ENCODE measurements at regions not wholly inside any gene's neighbourhood (a gene's known extent, or its start where the extent isn't known, plus 50 kb on each side); places are given as distances from the start of the nearest gene placed in this dataset.

DNA sequence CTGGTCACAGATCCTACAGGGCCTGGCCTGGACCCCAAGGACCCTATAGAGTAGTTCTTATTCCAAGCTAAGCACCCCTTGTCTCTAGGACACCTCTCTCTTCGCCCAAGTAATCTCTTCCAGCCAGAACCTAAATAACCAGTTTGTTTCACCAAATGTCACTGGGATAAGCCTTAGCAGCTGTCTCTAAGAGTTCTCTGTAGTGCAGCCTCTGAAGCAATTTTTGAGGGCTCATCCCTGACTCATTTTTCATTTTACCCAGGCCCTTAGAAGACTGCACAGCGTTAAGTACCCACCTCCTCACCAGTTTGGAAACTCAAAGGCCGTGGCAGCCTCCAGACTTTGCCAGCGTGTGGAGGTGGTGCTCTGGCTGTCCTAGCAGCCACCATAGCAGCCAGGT lies 290.1 kb upstream of the SIX2 start:
- TF ChIP-seq, protein P1, sequence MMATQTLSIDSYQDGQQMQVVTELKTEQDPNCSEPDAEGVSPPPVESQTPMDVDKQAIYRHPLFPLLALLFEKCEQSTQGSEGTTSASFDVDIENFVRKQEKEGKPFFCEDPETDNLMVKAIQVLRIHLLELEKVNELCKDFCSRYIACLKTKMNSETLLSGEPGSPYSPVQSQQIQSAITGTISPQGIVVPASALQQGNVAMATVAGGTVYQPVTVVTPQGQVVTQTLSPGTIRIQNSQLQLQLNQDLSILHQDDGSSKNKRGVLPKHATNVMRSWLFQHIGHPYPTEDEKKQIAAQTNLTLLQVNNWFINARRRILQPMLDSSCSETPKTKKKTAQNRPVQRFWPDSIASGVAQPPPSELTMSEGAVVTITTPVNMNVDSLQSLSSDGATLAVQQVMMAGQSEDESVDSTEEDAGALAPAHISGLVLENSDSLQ (IDR thresholded peaks at IDR 0.05), result no peak
- TF ChIP-seq LEF1 (IDR thresholded peaks at IDR 0.05; ENCODE audit: borderline replicate concordance) (no peak), FOXA1 (IDR thresholded peaks at IDR 0.05) (no peak), SP1 (IDR thresholded peaks at IDR 0.05) (no peak), TARDBP (IDR thresholded peaks at IDR 0.05) (no peak), L3MBTL2 (conservative IDR thresholded peaks at IDR 0.05) (no peak), CTBP1 (IDR thresholded peaks at IDR 0.05; ENCODE audit: borderline replicate concordance) (no peak), FOXK2 (IDR thresholded peaks at IDR 0.05) (no peak), ZNF384 (IDR thresholded peaks at IDR 0.05) (no peak), FOXM1 (IDR thresholded peaks at IDR 0.05; ENCODE audit: borderline replicate concordance) (no peak), SUZ12 (IDR thresholded peaks at IDR 0.05) (no peak), BHLHE40 (IDR thresholded peaks at IDR 0.05; ENCODE audit: borderline replicate concordance) (no peak), ELF4 (IDR thresholded peaks at IDR 0.05) (no peak), HDGF (IDR thresholded peaks at IDR 0.05; ENCODE audit: borderline replicate concordance) (no peak), ARNT (IDR thresholded peaks at IDR 0.05) (no peak), NFRKB (IDR thresholded peaks at IDR 0.05) (no peak)
- CTCF ChIA-PET, result interaction anchor here (0.6 kb wide), 1 partner anchor 344 kb away, joined by 4 read pairs; no protein-coding TSS in a partner anchor
- POLR2A ChIA-PET, result no interaction called here

DNA sequence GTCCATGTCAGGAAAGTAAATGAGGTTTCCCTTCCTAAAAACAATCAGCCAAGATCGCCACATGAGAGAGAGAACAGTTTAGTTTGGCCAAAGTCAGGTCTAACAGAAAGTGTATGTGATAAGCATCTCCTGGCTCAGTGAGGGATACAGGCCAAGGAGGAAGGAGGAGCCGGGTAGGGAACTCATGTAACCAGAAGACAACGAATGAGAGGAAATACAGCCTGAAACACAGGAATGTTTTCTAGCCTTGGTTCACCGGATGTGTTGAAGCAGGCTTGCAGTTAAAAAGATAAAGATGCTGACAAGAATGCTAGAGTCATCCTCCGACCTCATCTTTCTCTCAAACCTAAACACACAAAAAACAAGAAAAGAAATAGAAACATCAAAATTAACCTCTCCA lies 283.9 kb upstream of the SIX2 start:
- POLR2A ChIA-PET, result no interaction called here
- CTCF ChIA-PET, result no interaction called here
- no peak for DNase-seq (ENCODE audit: extremely low spot score)
- TF ChIP-seq ARNT (IDR thresholded peaks at IDR 0.05) (no peak), FOXM1 (IDR thresholded peaks at IDR 0.05; ENCODE audit: borderline replicate concordance) (no peak), ZNF384 (IDR thresholded peaks at IDR 0.05) (no peak), BHLHE40 (IDR thresholded peaks at IDR 0.05; ENCODE audit: borderline replicate concordance) (no peak), SUZ12 (IDR thresholded peaks at IDR 0.05) (no peak)

More for the DNA sequence above, 290.1 kb upstream of the SIX2 start:
- no peak for DNase-seq (ENCODE audit: extremely low spot score)

DNA sequence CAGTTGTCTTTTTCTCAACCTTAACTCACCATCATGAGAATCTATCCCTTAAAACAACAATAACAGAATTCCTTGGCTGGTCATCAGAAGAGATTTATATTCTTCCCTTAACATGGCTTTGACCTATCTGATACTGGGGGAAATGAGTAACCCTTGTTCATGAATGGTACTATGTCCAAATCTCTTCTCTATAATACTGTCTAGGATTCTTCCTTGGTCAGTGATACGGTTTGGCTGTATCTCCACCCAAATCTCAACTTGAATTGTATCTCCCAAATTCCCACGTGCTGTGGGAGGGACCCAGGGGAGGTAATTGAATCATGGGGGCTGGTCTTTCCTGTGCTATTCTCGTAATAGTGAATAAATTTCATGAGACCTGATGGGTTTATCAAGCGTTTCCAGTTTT lies 282.0 kb upstream of the SIX2 start:
- CTCF ChIA-PET, result no interaction called here
- POLR2A ChIA-PET, result no interaction called here
- no peak for TF ChIP-seq SUZ12 (IDR thresholded peaks at IDR 0.05)
- TF ChIP-seq, protein P1 (IDR thresholded peaks at IDR 0.05), result no peak
- no peak for TF ChIP-seq TARDBP (IDR thresholded peaks at IDR 0.05)
- TF ChIP-seq BHLHE40 (IDR thresholded peaks at IDR 0.05; ENCODE audit: borderline replicate concordance), result no peak
- no peak for TF ChIP-seq L3MBTL2 (conservative IDR thresholded peaks at IDR 0.05)
- no peak for DNase-seq (ENCODE audit: extremely low spot score)

DNA sequence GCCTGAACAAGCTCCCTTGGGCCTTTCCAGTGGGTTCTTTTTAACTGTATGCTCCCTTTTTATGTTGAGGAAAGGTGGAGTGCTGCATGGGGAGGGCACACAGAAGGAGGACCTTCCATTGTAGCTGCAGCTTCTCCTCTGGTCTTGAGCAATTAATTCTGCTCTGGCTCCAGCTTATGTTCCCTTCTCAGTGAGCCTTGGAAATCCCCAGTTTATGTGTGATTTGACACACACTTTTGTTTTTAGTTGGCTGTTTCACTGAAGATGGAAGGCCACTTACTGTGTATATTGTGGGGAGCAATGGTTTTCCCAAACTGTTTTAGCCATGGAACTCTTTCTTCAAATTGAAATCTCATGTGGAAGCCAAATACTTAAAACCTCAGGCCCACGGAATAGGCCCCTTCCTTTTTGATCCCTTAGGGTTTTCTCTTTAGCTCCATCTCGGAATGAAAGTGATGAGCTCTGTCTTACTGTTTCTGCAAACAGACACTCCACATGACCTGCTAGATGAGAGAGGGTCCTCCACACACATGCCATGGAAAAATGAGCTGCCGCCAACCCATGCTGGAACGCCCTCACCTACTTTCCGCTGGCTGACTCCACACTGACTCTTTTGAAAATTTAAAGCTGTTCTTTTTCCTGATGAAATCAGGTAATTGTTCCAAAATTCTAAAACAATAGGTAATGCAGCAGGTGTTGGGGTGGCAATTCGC lies 280.9 kb upstream of the SIX2 start:
- ChIA-PET CTCF (no interaction called here), POLR2A (no interaction called here)
- TF ChIP-seq ZNF384 (IDR thresholded peaks at IDR 0.05) (no peak), ARNT (IDR thresholded peaks at IDR 0.05) (no peak), L3MBTL2 (conservative IDR thresholded peaks at IDR 0.05) (no peak), SP1 (IDR thresholded peaks at IDR 0.05) (no peak), FOXA1 (IDR thresholded peaks at IDR 0.05) (no peak), HDGF (IDR thresholded peaks at IDR 0.05; ENCODE audit: borderline replicate concordance) (no peak), LEF1 (IDR thresholded peaks at IDR 0.05; ENCODE audit: borderline replicate concordance) (no peak), CTBP1 (IDR thresholded peaks at IDR 0.05; ENCODE audit: borderline replicate concordance) (no peak), SUZ12 (IDR thresholded peaks at IDR 0.05) (no peak), FOXK2 (IDR thresholded peaks at IDR 0.05) (no peak), TARDBP (IDR thresholded peaks at IDR 0.05) (no peak), NFRKB (IDR thresholded peaks at IDR 0.05) (no peak), FOXM1 (IDR thresholded peaks at IDR 0.05; ENCODE audit: borderline replicate concordance) (no peak), ELF4 (IDR thresholded peaks at IDR 0.05) (no peak), BHLHE40 (IDR thresholded peaks at IDR 0.05; ENCODE audit: borderline replicate concordance) (no peak)
- TF ChIP-seq, protein P1 (IDR thresholded peaks at IDR 0.05), result no peak
- DNase-seq (ENCODE audit: extremely low spot score), result no peak

DNA sequence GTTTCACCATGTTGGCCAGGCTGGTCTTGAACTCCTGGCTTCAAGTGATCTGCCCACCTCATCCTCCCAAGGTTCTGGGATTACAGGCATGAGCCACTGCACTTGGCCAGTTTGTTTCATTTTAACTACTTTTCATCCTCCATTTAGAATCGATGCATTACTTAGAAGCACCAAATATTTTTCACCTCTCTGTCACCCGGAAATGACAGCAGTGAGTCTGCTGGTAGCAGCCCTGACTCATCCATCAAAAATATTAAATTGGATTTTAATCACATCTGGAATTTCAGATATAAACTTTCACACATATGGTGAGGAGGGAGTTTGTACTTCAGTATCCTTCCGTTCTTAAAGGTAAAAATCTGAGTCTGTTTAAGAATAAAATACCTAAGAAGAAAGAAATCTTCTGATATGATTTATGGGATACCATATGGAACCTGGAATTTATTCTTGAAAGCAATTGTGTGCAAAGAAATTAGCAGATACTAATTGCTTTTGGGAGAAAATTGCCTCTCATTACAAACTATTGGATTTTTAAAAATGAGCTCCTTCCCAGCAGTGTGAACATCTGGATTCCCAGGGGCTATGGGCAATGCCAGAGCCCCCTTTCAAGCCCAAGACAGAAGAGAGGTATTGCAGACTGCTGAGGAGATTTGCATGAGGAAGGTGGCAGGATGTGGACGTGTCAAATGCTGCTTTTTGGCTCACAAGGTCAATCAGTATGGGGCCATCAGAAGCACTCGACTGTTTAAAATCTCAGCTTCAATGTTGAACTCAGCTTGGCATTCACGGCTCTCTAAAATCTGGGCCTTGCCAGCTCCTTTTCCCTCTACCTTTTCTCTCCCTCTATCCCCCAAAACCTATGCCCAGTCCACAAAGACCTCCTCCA lies 279.5 kb upstream of the SIX2 start:
- no peak for DNase-seq (ENCODE audit: extremely low spot score)
- TF ChIP-seq ZNF384 (IDR thresholded peaks at IDR 0.05) (no peak), CTBP1 (IDR thresholded peaks at IDR 0.05; ENCODE audit: borderline replicate concordance) (no peak), NFRKB (IDR thresholded peaks at IDR 0.05) (no peak), ELF4 (IDR thresholded peaks at IDR 0.05) (no peak), TARDBP (IDR thresholded peaks at IDR 0.05) (no peak), ARNT (IDR thresholded peaks at IDR 0.05) (no peak)
- ChIA-PET CTCF (no interaction called here), POLR2A (no interaction called here)

DNA sequence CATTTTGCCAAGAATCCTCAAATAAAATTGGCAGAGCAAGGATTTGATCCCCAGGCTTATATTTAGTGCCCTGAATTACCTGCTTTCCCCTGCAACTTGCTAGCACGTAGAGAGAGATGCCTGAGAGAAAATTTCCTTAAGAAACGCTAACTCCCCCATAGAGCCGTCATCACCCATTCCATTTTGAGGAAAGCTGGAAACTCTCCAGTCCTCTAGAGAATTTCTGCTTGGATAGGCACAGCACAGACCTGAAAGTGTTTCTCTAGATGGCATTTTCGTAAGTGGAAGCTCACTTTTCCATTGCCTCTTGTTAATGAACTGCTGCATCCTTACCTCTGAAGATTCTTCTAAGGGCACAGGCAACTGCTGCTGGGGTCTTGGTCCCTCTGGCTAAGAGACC lies 277.8 kb upstream of the SIX2 start:
- TF ChIP-seq LEF1 (IDR thresholded peaks at IDR 0.05; ENCODE audit: borderline replicate concordance) (no peak), BHLHE40 (IDR thresholded peaks at IDR 0.05; ENCODE audit: borderline replicate concordance) (no peak), ZNF384 (IDR thresholded peaks at IDR 0.05) (no peak), SUZ12 (IDR thresholded peaks at IDR 0.05) (no peak), CTBP1 (IDR thresholded peaks at IDR 0.05; ENCODE audit: borderline replicate concordance) (no peak), FOXK2 (IDR thresholded peaks at IDR 0.05) (no peak), HDGF (IDR thresholded peaks at IDR 0.05; ENCODE audit: borderline replicate concordance) (no peak), SP1 (IDR thresholded peaks at IDR 0.05) (no peak), FOXA1 (IDR thresholded peaks at IDR 0.05) (no peak), NFRKB (IDR thresholded peaks at IDR 0.05) (no peak), ELF4 (IDR thresholded peaks at IDR 0.05) (no peak), FOXM1 (IDR thresholded peaks at IDR 0.05; ENCODE audit: borderline replicate concordance) (no peak), ARNT (IDR thresholded peaks at IDR 0.05) (no peak), TARDBP (IDR thresholded peaks at IDR 0.05) (no peak), L3MBTL2 (conservative IDR thresholded peaks at IDR 0.05) (no peak)
- TF ChIP-seq, protein P1 (IDR thresholded peaks at IDR 0.05), result no peak
- POLR2A ChIA-PET, result no interaction called here
- CTCF ChIA-PET, result no interaction called here
- DNase-seq (ENCODE audit: extremely low spot score), result no peak
